ENCODE measurements at regions not wholly inside any gene's neighbourhood (a gene's known extent, or its start where the extent isn't known, plus 50 kb on each side); places are given as distances from the start of the nearest gene placed in this dataset.
A peak's percentile ranks its signal among the peaks of the same experiment; 100 is the strongest.

GRCh38 chr22:46041642-46042041 lies 64.7 kb upstream of the WNT7B start:
- Histone ChIP-seq H3K9ac (ENCODE audit: low read length in 2 of 2) (peak overlapping the region; percentile 31 to 47), H3K4me1 (ENCODE audit: control insufficient read depth, insufficient read depth, low read length) (peaks cover 50% of the 10 kb centered on the region), H3K27ac (ENCODE audit: low read length) (peak overlapping the region; percentile 69), H3K36me3 (ENCODE audit: control insufficient read depth in 2 of 2, insufficient read depth in 2 of 2, low read length in 2 of 2) (no peaks in the 10 kb centered on the region), H3K27me3 (ENCODE audit: control insufficient read depth in 1 of 2, insufficient read depth in 2 of 2, low read length in 2 of 2) (no peaks in the 10 kb centered on the region), H3K4me3 (ENCODE audit: low read length in 2 of 2) (no peak overlapping the region), H3K9me3 (ENCODE audit: control insufficient read depth in 2 of 2, low read length in 2 of 2) (no peaks in the 10 kb centered on the region)

- peak overlapping the region in 1 of 2 donors; percentile 44 for H3K4me3 ChIP-seq (ENCODE audit: low read length in 2 of 2)
Observed at GRCh38 chr22:46042786-46043185, 65.8 kb upstream of the WNT7B start.

GRCh38 chr22:46043339-46043738 lies 66.4 kb upstream of the WNT7B start:
- Histone ChIP-seq H3K4me3 (ENCODE audit: low read length in 2 of 2) (peak overlapping the region; percentile 82 to 88), H3K4me1 (ENCODE audit: control insufficient read depth, insufficient read depth, low read length) (peaks cover 60% of the 10 kb centered on the region), H3K9ac (ENCODE audit: low read length in 2 of 2) (peak overlapping the region; percentile 96 to 98)

More at GRCh38 chr22:46042786-46043185, 65.8 kb upstream of the WNT7B start:
- Histone ChIP-seq H3K9ac (ENCODE audit: low read length in 2 of 2) (peak overlapping the region; percentile 51 to 56), H3K27ac (ENCODE audit: low read length) (peak overlapping the region; percentile 98), H3K27me3 (ENCODE audit: control insufficient read depth in 1 of 2, insufficient read depth in 2 of 2, low read length in 2 of 2) (no peaks in the 10 kb centered on the region), H3K4me1 (ENCODE audit: control insufficient read depth, insufficient read depth, low read length) (peaks cover 54% of the 10 kb centered on the region), H3K9me3 (ENCODE audit: control insufficient read depth in 2 of 2, low read length in 2 of 2) (no peaks in the 10 kb centered on the region), H3K36me3 (ENCODE audit: control insufficient read depth in 2 of 2, insufficient read depth in 2 of 2, low read length in 2 of 2) (no peaks in the 10 kb centered on the region)

GRCh38 chr22:46043816-46044620 lies 67.1 kb upstream of the WNT7B start:
- H3K27ac ChIP-seq (ENCODE audit: low read length): peak overlapping the region; percentile 98
- H3K4me1 ChIP-seq (ENCODE audit: control insufficient read depth, insufficient read depth, low read length): peaks cover 66% of the 10 kb centered on the region
- H3K4me3 ChIP-seq (ENCODE audit: low read length in 2 of 2): peak overlapping the region; percentile 82 to 88
- H3K27me3 ChIP-seq (ENCODE audit: control insufficient read depth in 1 of 2, insufficient read depth in 2 of 2, low read length in 2 of 2): no peaks in the 10 kb centered on the region
- no peaks in the 10 kb centered on the region for H3K36me3 ChIP-seq (ENCODE audit: control insufficient read depth in 2 of 2, insufficient read depth in 2 of 2, low read length in 2 of 2)
- peak overlapping the region; percentile 96 to 98 for H3K9ac ChIP-seq (ENCODE audit: low read length in 2 of 2)
- H3K9me3 ChIP-seq (ENCODE audit: control insufficient read depth in 2 of 2, low read length in 2 of 2): no peaks in the 10 kb centered on the region

More at GRCh38 chr22:46043339-46043738, 66.4 kb upstream of the WNT7B start:
- peak overlapping the region; percentile 98 for H3K27ac ChIP-seq (ENCODE audit: low read length)
- no peaks in the 10 kb centered on the region for H3K36me3 ChIP-seq (ENCODE audit: control insufficient read depth in 2 of 2, insufficient read depth in 2 of 2, low read length in 2 of 2)
- no peaks in the 10 kb centered on the region for H3K9me3 ChIP-seq (ENCODE audit: control insufficient read depth in 2 of 2, low read length in 2 of 2)
- no peaks in the 10 kb centered on the region for H3K27me3 ChIP-seq (ENCODE audit: control insufficient read depth in 1 of 2, insufficient read depth in 2 of 2, low read length in 2 of 2)

- Histone ChIP-seq H3K27me3 (ENCODE audit: control insufficient read depth in 1 of 2, insufficient read depth in 2 of 2, low read length in 2 of 2) (no peaks in the 10 kb centered on the region), H3K4me1 (ENCODE audit: control insufficient read depth, insufficient read depth, low read length) (peaks cover 69% of the 10 kb centered on the region), H3K27ac (ENCODE audit: low read length) (peak overlapping the region; percentile 98), H3K36me3 (ENCODE audit: control insufficient read depth in 2 of 2, insufficient read depth in 2 of 2, low read length in 2 of 2) (no peaks in the 10 kb centered on the region), H3K9ac (ENCODE audit: low read length in 2 of 2) (peak overlapping the region; percentile 96 to 98), H3K4me3 (ENCODE audit: low read length in 2 of 2) (peak overlapping the region; percentile 82 to 88), H3K9me3 (ENCODE audit: control insufficient read depth in 2 of 2, low read length in 2 of 2) (no peaks in the 10 kb centered on the region)
Observed at GRCh38 chr22:46044621-46045458, 67.9 kb upstream of the WNT7B start.

- H3K4me1 ChIP-seq (ENCODE audit: control insufficient read depth, insufficient read depth, low read length): peaks cover 73% of the 10 kb centered on the region
- no peaks in the 10 kb centered on the region for H3K9me3 ChIP-seq (ENCODE audit: control insufficient read depth in 2 of 2, low read length in 2 of 2)
- H3K4me3 ChIP-seq (ENCODE audit: low read length in 2 of 2): peak overlapping the region; percentile 82 to 88
- peak overlapping the region; percentile 90 to 98 for H3K9ac ChIP-seq (ENCODE audit: low read length in 2 of 2)
- H3K27me3 ChIP-seq (ENCODE audit: control insufficient read depth in 1 of 2, insufficient read depth in 2 of 2, low read length in 2 of 2): no peaks in the 10 kb centered on the region
- H3K27ac ChIP-seq (ENCODE audit: low read length): peak overlapping the region; percentile 92
- no peaks in the 10 kb centered on the region for H3K36me3 ChIP-seq (ENCODE audit: control insufficient read depth in 2 of 2, insufficient read depth in 2 of 2, low read length in 2 of 2)
Observed at GRCh38 chr22:46045459-46046298, 68.7 kb upstream of the WNT7B start.

- no peaks in the 10 kb centered on the region for H3K9me3 ChIP-seq (ENCODE audit: control insufficient read depth in 2 of 2, low read length in 2 of 2)
- peaks cover 78% of the 10 kb centered on the region for H3K4me1 ChIP-seq (ENCODE audit: control insufficient read depth, insufficient read depth, low read length)
- peak overlapping the region; percentile 82 to 88 for H3K4me3 ChIP-seq (ENCODE audit: low read length in 2 of 2)
- H3K27me3 ChIP-seq (ENCODE audit: control insufficient read depth in 1 of 2, insufficient read depth in 2 of 2, low read length in 2 of 2): no peaks in the 10 kb centered on the region
- H3K9ac ChIP-seq (ENCODE audit: low read length in 2 of 2): peak overlapping the region; percentile 90 to 98
- no peaks in the 10 kb centered on the region for H3K36me3 ChIP-seq (ENCODE audit: control insufficient read depth in 2 of 2, insufficient read depth in 2 of 2, low read length in 2 of 2)
- H3K27ac ChIP-seq (ENCODE audit: low read length): peak overlapping the region; percentile 92
Observed at GRCh38 chr22:46046299-46046685, 69.3 kb upstream of the WNT7B start.

GRCh38 chr22:46047226-46047625 lies 70.3 kb upstream of the WNT7B start:
- Histone ChIP-seq H3K36me3 (ENCODE audit: control insufficient read depth in 2 of 2, insufficient read depth in 2 of 2, low read length in 2 of 2) (no peaks in the 10 kb centered on the region), H3K4me1 (ENCODE audit: control insufficient read depth, insufficient read depth, low read length) (peaks cover 83% of the 10 kb centered on the region), H3K9me3 (ENCODE audit: control insufficient read depth in 2 of 2, low read length in 2 of 2) (no peaks in the 10 kb centered on the region), H3K9ac (ENCODE audit: low read length in 2 of 2) (peak overlapping the region; percentile 11 to 13), H3K4me3 (ENCODE audit: low read length in 2 of 2) (peak overlapping the region in 1 of 2 donors; percentile 64), H3K27me3 (ENCODE audit: control insufficient read depth in 1 of 2, insufficient read depth in 2 of 2, low read length in 2 of 2) (no peaks in the 10 kb centered on the region), H3K27ac (ENCODE audit: low read length) (peak overlapping the region; percentile 92)

- H3K9ac ChIP-seq (ENCODE audit: low read length in 2 of 2): peak overlapping the region; percentile 11 to 21
- peaks cover 84% of the 10 kb centered on the region for H3K4me1 ChIP-seq (ENCODE audit: control insufficient read depth, insufficient read depth, low read length)
- no peaks in the 10 kb centered on the region for H3K27me3 ChIP-seq (ENCODE audit: control insufficient read depth in 1 of 2, insufficient read depth in 2 of 2, low read length in 2 of 2)
- H3K36me3 ChIP-seq (ENCODE audit: control insufficient read depth in 2 of 2, insufficient read depth in 2 of 2, low read length in 2 of 2): no peaks in the 10 kb centered on the region
- peak overlapping the region; percentile 92 for H3K27ac ChIP-seq (ENCODE audit: low read length)
- no peaks in the 10 kb centered on the region for H3K9me3 ChIP-seq (ENCODE audit: control insufficient read depth in 2 of 2, low read length in 2 of 2)
- H3K4me3 ChIP-seq (ENCODE audit: low read length in 2 of 2): peak overlapping the region in 1 of 2 donors; percentile 64
Observed at GRCh38 chr22:46047841-46048595, 71.1 kb upstream of the WNT7B start.

All from stomach smooth muscle (tissue), 2 donors.